AG10803 (cell line): ENCODE measurements at regions not wholly inside any gene's neighbourhood (a gene's known extent, or its start where the extent isn't known, plus 50 kb on each side); places are given as distances from the start of the nearest gene placed in this dataset.

Source experiments
- DNase-seq: peaks from one replicate; pipeline ENCODE4 v3.0.0; 2010; ENCODE audit warnings: low read depth
- H3K4me3 ChIP-seq: 2 replicates; pipeline ENCODE4 v1.5.1; 2011; ENCODE audit warnings: mild to moderate bottlenecking, low read length, control low read depth
- CTCF ChIP-seq: conservative IDR thresholded peaks from 2 replicates; pipeline ENCODE4 v1.5.1; 2011; ENCODE audit warnings: mild to moderate bottlenecking, low read length, control low read depth, inconsistent platforms

GRCh38 chr3:193774272-193774915, 181.4 kb downstream of the OPA1 start:
- TF ChIP-seq CTCF: no peak
- no peak overlapping the region for H3K4me3 ChIP-seq
- DNase-seq: no peak

- no peak for TF ChIP-seq CTCF
- no peak for DNase-seq
- no peak overlapping the region for H3K4me3 ChIP-seq
Observed at GRCh38 chr3:193774916-193775285, 181.9 kb downstream of the OPA1 start.

- no peak overlapping the region for H3K4me3 ChIP-seq
- no peak for DNase-seq
- TF ChIP-seq CTCF: no peak
Observed at GRCh38 chr3:193775421-193776077, 182.5 kb downstream of the OPA1 start.

- no peak for DNase-seq
- no peak overlapping the region for H3K4me3 ChIP-seq
- TF ChIP-seq CTCF: no peak
Observed at GRCh38 chr3:193776626-193777358, 183.8 kb downstream of the OPA1 start.

- H3K4me3 ChIP-seq: no peak overlapping the region
- no peak for DNase-seq
- TF ChIP-seq CTCF: no peak
Observed at GRCh38 chr3:193777524-193777923, 184.5 kb downstream of the OPA1 start.

GRCh38 chr3:193778676-193779075, 185.7 kb downstream of the OPA1 start:
- DNase-seq: no peak
- TF ChIP-seq CTCF: no peak
- no peak overlapping the region for H3K4me3 ChIP-seq

GRCh38 chr3:193779933-193780332, 186.9 kb downstream of the OPA1 start:
- DNase-seq: no peak
- TF ChIP-seq CTCF: no peak
- no peak overlapping the region for H3K4me3 ChIP-seq
